Stimulated activated CD4-positive, alpha-beta T cell treated with anti-CD3 and anti-CD28 coated beads, Interleukin-1b, Interleukin-23, amount 100 ng/mL, for 24 hours (primary cell): ENCODE measurements at regions not wholly inside any gene's neighbourhood (a gene's known extent, or its start where the extent isn't known, plus 50 kb on each side); places are given as distances from the start of the nearest gene placed in this dataset.

Experiments used
- DNase-seq, 4 experiments: peaks; one replicate each; pipeline ENCODE4 v3.0.0-alpha.2; 2020; ENCODE audit warnings: low read depth in 4 of 4, low spot score in 1 of 4

GRCh38 chr3:124089214-124089613 is 97.3 kb upstream of the ROPN1 start:
- DNase-seq: no peak

GRCh38 chr3:124091716-124092115 is 99.8 kb upstream of the ROPN1 start:
- no peak for DNase-seq

DNA sequence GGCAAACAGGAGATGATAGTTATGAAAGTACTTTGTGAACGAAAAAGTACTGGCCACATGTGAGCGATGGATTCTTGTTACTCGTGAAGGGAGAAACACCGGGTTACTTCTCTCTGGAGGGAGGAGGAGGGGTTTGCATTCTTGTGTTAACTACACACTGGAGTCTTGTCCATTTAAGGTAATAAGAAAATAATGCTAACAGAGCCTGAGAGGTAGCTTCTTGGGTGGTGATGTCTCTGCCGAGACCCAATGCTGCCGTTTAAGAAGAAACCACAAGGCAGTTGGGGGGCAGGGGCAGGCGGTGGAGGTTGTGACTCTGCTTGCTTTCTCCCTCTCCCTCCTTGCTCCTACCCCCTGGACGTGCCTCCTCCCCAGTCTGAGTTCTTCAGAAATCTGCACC is 100.9 kb upstream of the ROPN1 start:
- no peak for DNase-seq

GRCh38 chr3:124094496-124094895 is 102.6 kb upstream of the ROPN1 start:
- no peak for DNase-seq

DNA sequence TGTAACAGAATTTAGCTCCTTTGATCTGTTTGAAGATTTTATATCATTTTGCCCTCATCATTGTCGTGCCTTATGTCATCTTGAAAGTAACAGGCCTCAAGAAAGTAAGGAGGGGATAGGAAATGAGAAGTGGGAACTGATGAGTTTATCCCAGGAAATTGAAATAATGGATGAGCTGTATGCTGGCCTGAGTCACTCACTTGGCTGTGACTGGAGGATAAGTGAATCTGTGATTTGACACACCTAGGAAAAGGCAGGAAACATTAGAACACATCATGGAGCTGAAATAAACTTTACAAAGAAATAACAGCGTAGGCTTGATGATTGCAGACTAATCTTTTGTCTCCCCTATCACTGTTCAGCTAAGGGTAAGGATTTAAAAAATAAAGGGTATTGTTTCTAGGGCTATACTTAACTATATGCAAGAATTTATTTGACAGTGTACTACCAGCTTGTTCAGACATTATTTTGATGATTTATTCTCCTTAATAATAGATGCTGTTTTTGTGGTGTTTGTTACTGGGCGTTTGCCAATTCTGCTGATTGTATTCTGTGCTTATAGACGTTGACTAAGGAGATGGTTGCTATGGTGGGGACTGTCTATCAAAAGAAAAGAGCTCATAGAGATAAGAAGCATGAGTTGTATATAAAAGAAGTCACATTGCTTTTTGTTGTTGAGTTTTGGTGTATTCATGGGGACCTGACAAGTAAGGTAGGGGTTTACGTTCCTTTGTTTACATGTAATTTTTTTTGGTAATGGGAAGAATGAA is 105.6 kb upstream of the ROPN1 start:
- DNase-seq: no peak

DNA sequence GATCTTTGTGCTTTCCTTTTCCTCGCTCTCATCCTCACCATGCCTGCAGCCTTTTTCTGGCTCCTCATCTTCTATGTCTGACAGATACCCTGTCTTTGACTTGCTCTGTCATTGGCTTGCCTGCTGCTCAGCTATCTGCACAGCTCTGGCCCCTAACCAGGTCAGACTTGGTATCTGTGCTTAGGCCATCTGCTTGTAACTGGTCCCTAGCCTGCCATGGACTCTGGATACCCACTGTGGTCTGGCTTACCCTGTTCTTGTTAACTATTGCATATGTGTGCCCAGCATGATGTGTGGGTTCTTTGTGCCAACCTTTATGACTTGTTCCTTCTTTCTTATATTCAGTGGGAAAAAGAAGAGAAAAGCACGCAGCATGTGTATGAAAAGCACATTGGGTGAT is 109.7 kb upstream of the ROPN1 start:
- DNase-seq: no peak

- no peak for DNase-seq
Measured at GRCh38 chr3:124107104-124107890, 115.4 kb upstream of the ROPN1 start.

DNA sequence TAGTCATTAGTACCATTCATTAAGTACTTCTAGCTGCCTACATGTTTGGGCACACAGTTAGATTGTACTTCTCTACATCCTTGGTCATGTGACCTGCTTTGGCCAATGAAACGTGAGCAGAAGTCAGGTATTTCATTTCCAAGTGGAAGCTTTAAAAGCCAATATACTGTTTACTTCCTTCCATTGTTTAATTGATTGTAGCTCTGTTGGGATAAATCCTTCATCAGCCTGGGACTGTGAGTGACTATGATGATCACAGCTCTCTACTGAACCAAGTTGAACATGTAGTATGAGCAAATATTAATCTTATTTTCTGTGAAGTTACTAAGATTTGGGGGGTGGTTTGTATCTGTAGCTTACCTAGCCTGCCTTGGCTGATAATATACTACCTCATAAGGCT is 116.5 kb upstream of the ROPN1 start:
- DNase-seq: no peak

- DNase-seq: no peak
Measured at GRCh38 chr3:124113485-124113884, 121.6 kb upstream of the ROPN1 start.

- no peak for DNase-seq
Measured at GRCh38 chr3:124115279-124115678, 123.4 kb upstream of the ROPN1 start.

GRCh38 chr3:124115956-124116355 is 124.0 kb upstream of the ROPN1 start:
- DNase-seq: no peak

DNA sequence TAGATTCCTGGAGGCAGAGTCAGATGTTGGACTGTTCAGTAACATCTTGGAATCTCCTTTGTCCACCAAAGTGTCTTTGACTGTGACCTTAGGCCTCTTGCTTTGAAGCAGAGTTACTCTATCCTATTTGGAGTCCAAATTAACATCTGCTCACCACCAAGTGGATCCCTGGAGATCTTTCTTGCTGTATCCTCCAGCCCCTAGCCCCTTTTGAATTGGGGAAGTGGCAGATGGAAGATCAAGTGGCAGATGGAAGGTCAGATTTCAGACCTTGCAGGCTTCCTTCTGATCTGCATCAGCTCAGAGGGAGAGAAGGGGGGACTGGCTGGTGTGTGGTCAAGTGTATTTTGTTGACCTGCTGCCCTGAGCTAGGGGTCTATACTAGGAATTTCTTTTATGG is 125.0 kb upstream of the ROPN1 start:
- no peak for DNase-seq

DNA sequence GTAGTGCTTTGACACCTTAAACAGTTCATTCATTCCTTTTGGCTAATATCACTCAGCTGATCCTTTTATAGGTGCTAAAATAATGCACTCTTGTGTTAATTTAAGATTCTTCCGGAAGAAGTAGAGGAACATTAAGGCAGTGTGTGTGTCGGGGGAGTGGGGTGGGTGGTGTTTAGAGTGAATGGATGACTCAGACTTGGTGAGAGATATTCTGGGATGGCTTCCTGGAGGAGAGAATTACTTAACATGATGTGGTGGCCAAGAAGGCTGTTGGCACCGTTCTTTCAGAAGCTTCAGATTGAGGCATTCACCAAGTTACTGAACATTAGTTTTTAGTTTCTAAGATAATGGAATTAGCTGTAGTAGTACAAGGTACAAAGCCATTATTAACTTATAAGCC is 125.6 kb upstream of the ROPN1 start:
- DNase-seq: no peak

DNA sequence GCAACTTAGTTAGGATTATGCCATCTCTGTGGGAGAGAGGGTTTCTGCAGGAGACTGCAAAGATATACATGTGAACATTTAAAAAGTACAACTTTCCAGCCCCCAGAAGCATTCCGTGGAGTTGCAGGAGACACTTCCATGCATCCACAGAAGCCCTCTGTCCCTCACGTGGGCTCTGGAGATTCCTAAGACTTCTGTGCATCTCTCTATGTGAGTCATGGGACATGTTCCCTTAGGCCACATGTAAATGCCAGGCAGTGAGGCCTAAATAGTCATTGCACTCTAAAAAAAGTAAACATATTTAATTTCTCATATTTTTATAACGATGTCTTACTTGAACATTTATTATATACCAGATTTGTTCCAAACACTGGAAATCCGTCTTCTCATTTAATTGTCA is 126.5 kb upstream of the ROPN1 start:
- no peak for DNase-seq

GRCh38 chr3:124119056-124119716 is 127.3 kb upstream of the ROPN1 start:
- no peak for DNase-seq

DNA sequence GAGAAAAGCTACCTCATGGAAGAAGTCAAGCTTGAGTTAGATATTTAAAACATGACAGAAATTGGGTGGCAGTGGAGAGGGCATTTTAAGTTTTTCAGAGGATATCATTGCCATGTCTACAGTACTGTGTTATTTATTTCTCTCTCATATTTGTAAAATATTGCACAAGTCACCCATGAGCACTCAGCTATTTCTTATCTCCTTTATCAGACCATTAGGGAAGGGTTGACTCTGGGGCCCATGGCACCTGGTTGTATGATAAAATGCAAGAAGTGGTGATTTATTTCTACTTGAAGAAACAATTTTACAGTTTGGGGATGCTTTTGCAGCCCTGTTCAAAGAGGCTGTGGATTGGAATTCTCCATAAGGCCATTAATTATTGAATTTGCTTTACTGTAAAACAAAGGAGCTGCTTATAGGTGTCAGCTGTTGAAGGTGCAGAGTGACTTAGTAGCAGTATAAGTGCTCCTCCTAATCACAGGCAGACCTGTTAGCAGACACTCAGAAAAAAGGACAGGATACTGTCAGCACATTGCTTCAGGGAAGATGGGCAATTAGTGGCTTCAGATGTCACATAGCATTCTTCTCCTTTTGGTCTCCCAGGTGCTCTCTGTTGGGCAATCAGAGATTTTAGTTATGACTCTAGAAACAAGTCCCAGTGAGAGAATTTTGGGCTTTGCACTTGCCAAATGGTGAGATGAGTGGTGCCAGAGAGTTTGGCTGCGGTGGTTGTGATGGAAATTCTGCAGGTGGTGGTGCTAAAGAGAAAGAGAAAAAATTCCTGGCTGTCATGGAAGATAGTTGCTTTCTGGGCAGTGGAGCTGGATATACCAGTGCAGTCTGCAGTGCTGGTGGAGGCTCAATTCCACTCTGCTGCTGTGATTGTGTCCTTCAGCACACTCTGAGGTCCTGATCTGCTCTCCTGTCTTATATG is 129.7 kb upstream of the ROPN1 start:
- DNase-seq: no peak

- DNase-seq: no peak
Measured at GRCh38 chr3:124125315-124125714, 133.4 kb upstream of the ROPN1 start.

- no peak for DNase-seq
Measured at GRCh38 chr3:124126436-124127023, 134.6 kb upstream of the ROPN1 start.

DNA sequence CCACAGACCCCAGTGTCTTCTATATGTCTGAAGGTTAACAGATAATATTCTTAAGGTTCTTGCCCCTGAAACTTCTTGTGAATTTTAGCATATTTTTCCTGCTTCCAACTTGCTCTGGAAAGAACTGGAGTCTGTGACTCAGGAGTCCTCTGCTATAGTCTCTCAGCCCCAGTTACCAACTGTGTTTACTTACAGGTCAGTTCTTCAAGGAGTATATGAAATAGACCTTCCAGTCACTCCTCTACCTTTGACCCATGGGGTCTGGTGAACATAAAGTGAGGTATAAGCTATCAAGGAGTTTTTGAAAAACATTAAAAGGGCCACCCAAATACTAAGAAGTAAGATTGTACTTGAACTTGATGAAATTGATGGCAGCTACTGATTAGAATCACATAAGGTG is 139.2 kb upstream of the ROPN1 start:
- DNase-seq: no peak

DNA sequence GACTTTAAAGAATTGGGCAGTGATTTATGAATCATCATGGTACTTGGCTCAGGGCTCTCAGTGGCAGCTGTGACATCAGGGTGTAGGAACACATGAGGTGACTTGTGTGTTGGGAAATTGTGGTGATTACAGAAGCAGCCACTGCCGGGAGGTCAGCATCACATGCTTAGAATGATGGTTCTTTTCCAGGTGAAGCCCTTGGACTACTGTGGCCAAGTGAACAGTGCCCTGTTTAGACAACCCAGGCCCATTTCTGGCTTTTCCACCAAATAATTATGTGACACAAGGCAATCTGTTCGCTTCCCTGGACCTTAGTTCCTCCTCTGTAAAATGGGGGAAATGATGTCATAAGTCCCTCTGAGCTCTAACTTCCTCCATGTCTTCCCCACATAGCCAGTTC is 139.7 kb upstream of the ROPN1 start:
- DNase-seq: no peak

DNA sequence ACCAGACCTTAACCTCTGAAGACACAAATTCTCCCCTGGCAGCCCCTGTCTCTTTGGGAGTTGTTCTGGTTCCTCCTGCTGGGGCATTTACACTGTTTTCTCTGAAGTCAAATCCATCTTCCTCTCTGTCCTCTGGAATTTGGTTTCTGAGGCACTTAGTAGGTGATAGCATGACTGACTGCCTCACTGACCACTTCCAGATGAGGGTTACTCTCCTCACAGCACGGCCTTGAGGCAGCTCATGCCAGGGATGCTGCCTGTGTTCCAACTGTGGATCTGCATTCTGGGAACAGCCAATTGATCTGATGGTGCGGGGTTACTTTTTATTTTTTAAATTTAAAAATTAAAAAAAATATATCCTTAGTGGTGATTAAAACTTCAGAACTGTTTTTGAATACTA is 140.9 kb upstream of the ROPN1 start:
- DNase-seq: no peak
